ENCODE measurements at regions not wholly inside any gene's neighbourhood (a gene's known extent, or its start where the extent isn't known, plus 50 kb on each side); places are given as distances from the start of the nearest gene placed in this dataset.

- peaks cover 6% of the 10 kb centered on the region for H3K9me3 Mint-ChIP-seq (ENCODE audit: low read depth)
- CTCF ChIA-PET, result no interaction called here
- DNase-seq (no peak), ATAC-seq (no peak)
- no peaks in the 10 kb centered on the region for H3K4me1 Mint-ChIP-seq
- no peak overlapping the region for H3K4me3 Mint-ChIP-seq
- no peaks in the 10 kb centered on the region for H3K36me3 Mint-ChIP-seq
- no peaks in the 10 kb centered on the region for H3K27me3 Mint-ChIP-seq
- no peak overlapping the region for H3K27ac Mint-ChIP-seq
Measured at GRCh38 chr1:187619175-187619574, 790.4 kb downstream of the PLA2G4A start.

DNA sequence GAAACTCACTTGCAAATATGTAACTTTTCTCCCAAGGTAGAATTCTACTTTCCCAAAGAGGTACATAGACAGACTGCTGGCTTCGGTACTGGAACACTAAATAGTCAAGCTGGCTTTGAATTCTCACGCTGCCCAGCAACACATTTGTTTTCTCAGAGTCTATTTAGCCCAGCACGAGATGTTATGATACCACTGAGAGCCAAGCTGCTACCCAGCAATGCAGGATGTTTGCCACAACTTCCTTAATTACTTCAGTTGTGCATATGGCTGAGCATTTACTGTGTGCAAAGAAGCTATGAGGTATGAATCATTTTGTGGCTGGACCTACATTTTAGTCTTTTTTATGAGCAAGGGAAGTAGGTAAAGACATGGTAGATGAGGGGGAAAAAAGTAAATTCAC lies 793.2 kb downstream of the PLA2G4A start:
- no peak overlapping the region for H3K4me3 Mint-ChIP-seq
- peaks cover 3% of the 10 kb centered on the region for H3K9me3 Mint-ChIP-seq (ENCODE audit: low read depth)

DNA sequence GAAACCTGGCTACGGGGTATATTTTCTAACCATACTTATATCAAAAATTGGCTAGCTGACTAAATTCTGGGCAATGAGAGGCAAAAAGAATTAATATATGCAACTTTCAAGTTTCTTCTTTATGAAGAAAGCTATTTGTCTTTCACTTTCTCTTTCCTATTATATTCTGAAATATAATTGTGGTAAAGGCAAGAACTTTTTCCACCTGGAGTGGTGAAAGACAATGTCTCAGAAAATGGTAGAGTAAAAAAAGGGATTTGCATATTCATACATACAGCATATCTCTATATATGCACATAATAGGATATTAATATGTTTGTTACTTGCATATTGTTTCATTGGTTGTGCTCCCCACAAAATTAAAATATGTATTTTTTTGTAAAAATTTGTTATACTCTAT lies 793.8 kb downstream of the PLA2G4A start:
- H3K27me3 Mint-ChIP-seq, result no peaks in the 10 kb centered on the region
- H3K4me3 Mint-ChIP-seq, result no peak overlapping the region
- ATAC-seq, result no peak

More for the DNA sequence above, 793.2 kb downstream of the PLA2G4A start:
- no peak overlapping the region for H3K27ac Mint-ChIP-seq
- no peaks in the 10 kb centered on the region for H3K27me3 Mint-ChIP-seq
- CTCF ChIA-PET, result no interaction called here
- H3K36me3 Mint-ChIP-seq, result no peaks in the 10 kb centered on the region
- no peak for DNase-seq
- ATAC-seq, result no peak
- H3K4me1 Mint-ChIP-seq, result no peaks in the 10 kb centered on the region

GRCh38 chr1:187624812-187625545 lies 796.2 kb downstream of the PLA2G4A start:
- no peak overlapping the region for H3K27ac Mint-ChIP-seq
- ATAC-seq (no peak), DNase-seq (no peak)
- no peak overlapping the region for H3K4me3 Mint-ChIP-seq
- no peaks in the 10 kb centered on the region for H3K4me1 Mint-ChIP-seq
- CTCF ChIA-PET, result no interaction called here
- H3K9me3 Mint-ChIP-seq (ENCODE audit: low read depth), result peaks cover 8% of the 10 kb centered on the region
- no peaks in the 10 kb centered on the region for H3K27me3 Mint-ChIP-seq
- no peaks in the 10 kb centered on the region for H3K36me3 Mint-ChIP-seq

More for the DNA sequence above, 793.8 kb downstream of the PLA2G4A start:
- Mint-ChIP-seq H3K4me1 (no peaks in the 10 kb centered on the region), H3K27ac (no peak overlapping the region), H3K36me3 (no peaks in the 10 kb centered on the region), H3K9me3 (ENCODE audit: low read depth) (peaks cover 7% of the 10 kb centered on the region)
- CTCF ChIA-PET, result no interaction called here
- DNase-seq, result no peak

- ATAC-seq (no peak), DNase-seq (no peak)
- no peaks in the 10 kb centered on the region for H3K27me3 Mint-ChIP-seq
- peaks cover 10% of the 10 kb centered on the region for H3K9me3 Mint-ChIP-seq (ENCODE audit: low read depth)
- CTCF ChIA-PET, result no interaction called here
- no peaks in the 10 kb centered on the region for H3K4me1 Mint-ChIP-seq
- H3K4me3 Mint-ChIP-seq, result no peak overlapping the region
- no peak overlapping the region for H3K27ac Mint-ChIP-seq
- no peaks in the 10 kb centered on the region for H3K36me3 Mint-ChIP-seq
Measured at GRCh38 chr1:187626056-187626455, 797.3 kb downstream of the PLA2G4A start.

DNA sequence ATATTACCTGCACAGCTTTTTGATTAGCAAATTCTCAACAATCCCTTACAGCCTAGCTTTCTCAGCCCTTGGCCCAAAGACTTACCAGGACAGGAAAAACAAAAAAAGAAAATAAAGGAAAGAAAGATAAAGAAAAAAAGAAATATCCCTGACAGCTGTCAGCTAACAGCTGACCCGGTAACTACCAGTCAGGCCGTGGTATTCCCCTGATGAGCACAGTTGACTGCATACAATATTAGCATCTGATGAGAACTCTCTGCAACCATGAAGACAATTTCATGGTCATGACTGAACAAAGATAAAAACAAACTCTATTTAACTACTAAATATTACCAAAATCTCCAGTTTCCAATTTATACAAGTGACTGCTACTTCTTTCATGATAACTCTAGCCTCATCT lies 798.8 kb downstream of the PLA2G4A start:
- no peak for ATAC-seq
- no peak overlapping the region for H3K27ac Mint-ChIP-seq
- no peaks in the 10 kb centered on the region for H3K4me1 Mint-ChIP-seq
- no peaks in the 10 kb centered on the region for H3K27me3 Mint-ChIP-seq
- no peak for DNase-seq
- no peak overlapping the region for H3K4me3 Mint-ChIP-seq
- no peaks in the 10 kb centered on the region for H3K36me3 Mint-ChIP-seq
- peaks cover 18% of the 10 kb centered on the region for H3K9me3 Mint-ChIP-seq (ENCODE audit: low read depth)
- CTCF ChIA-PET, result no interaction called here

DNA sequence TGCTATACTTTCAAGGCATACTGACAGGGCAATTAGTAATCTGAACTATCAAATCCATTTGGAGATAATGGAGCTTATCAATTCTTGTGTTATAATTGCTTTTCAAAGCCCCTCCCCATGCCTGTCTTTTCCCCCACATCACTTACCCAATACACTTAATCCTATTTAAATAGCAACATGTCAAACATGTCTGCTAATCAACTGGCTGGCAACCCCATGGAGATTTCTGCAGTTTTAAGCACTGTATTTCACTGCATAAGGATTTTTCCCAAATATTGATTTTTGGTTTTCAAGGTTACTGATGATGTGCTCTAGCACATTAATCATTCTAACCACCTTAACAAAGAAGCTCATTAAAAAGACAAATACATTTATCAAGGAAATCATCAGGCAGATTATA lies 800.3 kb downstream of the PLA2G4A start:
- Mint-ChIP-seq H3K27me3 (no peaks in the 10 kb centered on the region), H3K27ac (no peak overlapping the region), H3K9me3 (ENCODE audit: low read depth) (peaks cover 18% of the 10 kb centered on the region), H3K36me3 (no peaks in the 10 kb centered on the region), H3K4me1 (no peaks in the 10 kb centered on the region), H3K4me3 (no peak overlapping the region)
- no peak for ATAC-seq
- DNase-seq, result no peak
- CTCF ChIA-PET, result no interaction called here

GRCh38 chr1:187630653-187631380 lies 802.1 kb downstream of the PLA2G4A start:
- CTCF ChIA-PET, result no interaction called here
- no peak overlapping the region for H3K27ac Mint-ChIP-seq
- no peak for ATAC-seq
- no peak overlapping the region for H3K4me3 Mint-ChIP-seq
- no peaks in the 10 kb centered on the region for H3K4me1 Mint-ChIP-seq
- H3K27me3 Mint-ChIP-seq, result no peaks in the 10 kb centered on the region
- H3K9me3 Mint-ChIP-seq (ENCODE audit: low read depth), result peaks cover 24% of the 10 kb centered on the region
- DNase-seq, result no peak
- H3K36me3 Mint-ChIP-seq, result no peaks in the 10 kb centered on the region

DNA sequence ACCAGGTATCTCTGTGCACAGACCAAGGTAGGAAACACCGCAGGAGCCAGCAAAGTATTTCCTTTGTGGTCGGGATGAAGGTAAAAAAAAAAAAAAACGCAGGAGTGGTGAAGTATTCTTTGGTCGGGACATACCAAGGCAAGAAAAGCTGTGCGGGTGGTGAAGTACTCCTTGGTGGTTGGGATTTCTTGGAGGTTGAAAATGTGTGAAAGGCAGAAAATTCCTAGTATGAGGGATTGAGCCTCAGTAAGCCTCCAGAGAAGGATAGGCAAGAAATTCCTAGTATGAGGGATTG lies 802.6 kb downstream of the PLA2G4A start:
- no peak overlapping the region for H3K4me3 Mint-ChIP-seq
- H3K27me3 Mint-ChIP-seq, result no peaks in the 10 kb centered on the region
- H3K9me3 Mint-ChIP-seq (ENCODE audit: low read depth), result peaks cover 23% of the 10 kb centered on the region
- H3K4me1 Mint-ChIP-seq, result no peaks in the 10 kb centered on the region
- CTCF ChIA-PET, result no interaction called here
- H3K36me3 Mint-ChIP-seq, result no peaks in the 10 kb centered on the region
- ATAC-seq (no peak), DNase-seq (no peak)
- H3K27ac Mint-ChIP-seq, result no peak overlapping the region

DNA sequence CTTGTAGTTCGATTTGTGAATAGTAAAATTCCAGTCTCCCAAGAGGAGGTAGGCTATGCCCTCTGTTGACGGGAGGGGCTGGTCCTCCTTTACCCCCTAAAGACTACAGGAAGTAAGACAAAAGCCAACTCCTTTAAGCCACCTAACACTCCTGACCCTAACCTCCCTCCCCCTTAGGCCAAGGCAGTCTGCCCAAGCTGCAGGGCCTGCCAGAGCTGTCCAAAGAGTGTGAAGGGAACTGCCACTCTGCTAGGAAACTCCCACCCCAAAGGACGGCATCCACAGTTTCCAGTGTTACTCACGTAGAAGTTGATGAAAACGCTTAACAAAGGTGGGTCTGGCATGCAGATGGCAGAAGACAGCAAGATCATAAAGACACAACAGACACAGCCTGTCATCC lies 803.2 kb downstream of the PLA2G4A start:
- H3K4me3 Mint-ChIP-seq, result no peak overlapping the region
- no peaks in the 10 kb centered on the region for H3K27me3 Mint-ChIP-seq
- H3K4me1 Mint-ChIP-seq, result no peaks in the 10 kb centered on the region
- H3K36me3 Mint-ChIP-seq, result no peaks in the 10 kb centered on the region
- DNase-seq (no peak), ATAC-seq (no peak)
- H3K9me3 Mint-ChIP-seq (ENCODE audit: low read depth), result peaks cover 26% of the 10 kb centered on the region
- no peak overlapping the region for H3K27ac Mint-ChIP-seq
- CTCF ChIA-PET, result no interaction called here

DNA sequence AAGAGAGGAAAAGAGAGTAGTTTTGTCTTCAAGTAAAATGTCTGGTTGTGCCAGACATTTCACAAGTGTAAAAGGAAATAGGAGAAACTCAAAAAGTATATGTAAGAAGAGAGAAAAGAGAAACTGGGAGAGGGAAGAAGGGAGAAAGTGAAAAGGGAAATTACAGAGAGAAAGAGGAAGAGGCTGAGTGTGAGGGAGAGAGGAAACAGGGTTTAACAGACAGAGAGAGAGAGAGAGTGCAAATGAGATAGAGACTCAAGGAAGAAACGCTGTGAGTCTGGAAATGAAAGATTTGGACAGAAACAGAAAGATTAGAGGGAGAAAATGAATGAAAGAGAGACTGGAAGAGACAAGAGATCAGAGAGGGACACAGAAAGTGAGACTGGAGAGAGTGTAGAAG lies 806.2 kb downstream of the PLA2G4A start:
- H3K4me1 Mint-ChIP-seq, result no peaks in the 10 kb centered on the region
- H3K4me3 Mint-ChIP-seq, result no peak overlapping the region
- H3K27ac Mint-ChIP-seq, result no peak overlapping the region
- H3K27me3 Mint-ChIP-seq, result no peaks in the 10 kb centered on the region
- no peaks in the 10 kb centered on the region for H3K36me3 Mint-ChIP-seq
- CTCF ChIA-PET, result no interaction called here
- DNase-seq (no peak), ATAC-seq (no peak)
- peaks cover 25% of the 10 kb centered on the region for H3K9me3 Mint-ChIP-seq (ENCODE audit: low read depth)

GRCh38 chr1:187638733-187639434 lies 810.1 kb downstream of the PLA2G4A start:
- DNase-seq (no peak), ATAC-seq (no peak)
- no peak overlapping the region for H3K27ac Mint-ChIP-seq
- H3K27me3 Mint-ChIP-seq, result no peaks in the 10 kb centered on the region
- CTCF ChIA-PET, result no interaction called here
- no peak overlapping the region for H3K4me3 Mint-ChIP-seq
- no peaks in the 10 kb centered on the region for H3K4me1 Mint-ChIP-seq
- H3K9me3 Mint-ChIP-seq (ENCODE audit: low read depth), result peaks cover 15% of the 10 kb centered on the region
- H3K36me3 Mint-ChIP-seq, result no peaks in the 10 kb centered on the region

- Mint-ChIP-seq H3K36me3 (no peaks in the 10 kb centered on the region), H3K4me3 (no peak overlapping the region), H3K9me3 (ENCODE audit: low read depth) (peaks cover 9% of the 10 kb centered on the region), H3K27ac (no peak overlapping the region), H3K4me1 (no peaks in the 10 kb centered on the region), H3K27me3 (no peaks in the 10 kb centered on the region)
- DNase-seq (no peak), ATAC-seq (no peak)
- CTCF ChIA-PET, result no interaction called here
Measured at GRCh38 chr1:187641015-187641414, 812.3 kb downstream of the PLA2G4A start.

DNA sequence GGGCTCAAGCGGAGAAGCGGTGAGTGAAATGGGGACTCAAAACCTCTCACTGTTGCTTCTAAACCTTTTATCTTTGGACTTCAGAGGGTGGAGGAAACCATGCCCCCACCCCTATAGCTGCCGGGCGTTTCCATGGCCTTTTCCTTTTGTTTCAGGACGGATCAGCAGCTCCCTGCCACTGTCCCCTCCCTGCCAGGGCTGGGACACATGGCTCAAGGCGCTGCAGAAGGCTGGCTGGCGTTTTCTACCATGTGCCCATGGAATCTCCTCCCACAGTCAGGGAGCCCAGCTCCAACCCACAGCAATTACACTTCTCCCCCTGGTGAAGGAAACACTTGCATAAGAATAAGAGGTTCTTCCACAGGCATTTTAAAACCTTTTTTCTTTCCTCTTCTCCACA lies 812.7 kb downstream of the PLA2G4A start:
- no peaks in the 10 kb centered on the region for H3K27me3 Mint-ChIP-seq
- CTCF ChIA-PET, result no interaction called here
- no peaks in the 10 kb centered on the region for H3K36me3 Mint-ChIP-seq
- ATAC-seq (no peak), DNase-seq (no peak)
- H3K9me3 Mint-ChIP-seq (ENCODE audit: low read depth), result peaks cover 12% of the 10 kb centered on the region
- no peak overlapping the region for H3K27ac Mint-ChIP-seq
- no peak overlapping the region for H3K4me3 Mint-ChIP-seq
- H3K4me1 Mint-ChIP-seq, result no peaks in the 10 kb centered on the region

Data from activated CD8-positive, alpha-beta memory T cell treated with anti-CD3 and anti-CD28 coated beads, Interleukin-2, amount 10 ng/mL, durations not matched to agents 7 days and 5 days (primary cell).